Astrocyte (in vitro differentiated cells and primary cell): ENCODE measurements at regions not wholly inside any gene's neighbourhood (a gene's known extent, or its start where the extent isn't known, plus 50 kb on each side); places are given as distances from the start of the nearest gene placed in this dataset.

ENCODE experiments used
- CTCF ChIP-seq: IDR thresholded peaks from 2 replicates; pipeline ENCODE4 v1.5.1; 2011; ENCODE audit warnings: low read depth, mild to moderate bottlenecking, inconsistent platforms, low read length, moderate library complexity; ENCODE audit not compliant: insufficient read depth
- EZH2 ChIP-seq: IDR thresholded peaks from 2 replicates; pipeline ENCODE4 v1.6.1; 2012; ENCODE audit warnings: mild to moderate bottlenecking, low read length, inconsistent platforms; ENCODE audit not compliant: insufficient read depth

DNA sequence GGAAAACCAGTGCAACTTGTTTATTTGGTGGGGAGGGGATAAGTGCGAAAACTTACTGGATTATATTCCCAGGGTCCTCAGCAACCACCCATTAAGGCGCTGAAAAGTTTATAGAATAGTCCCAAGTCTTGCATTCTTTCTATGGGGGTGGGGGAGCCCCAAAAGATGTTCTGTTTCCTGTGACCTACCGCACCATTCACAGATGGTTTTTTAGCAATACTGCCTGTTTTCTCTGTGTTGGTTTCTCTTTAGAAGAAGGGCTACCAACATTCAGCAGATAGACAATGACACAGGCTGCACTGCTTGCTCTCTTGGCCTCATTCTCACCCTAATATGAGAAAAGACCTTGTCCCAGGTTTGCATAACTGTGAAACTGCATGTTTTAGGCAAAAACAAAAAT, 86.5 kb downstream of the FAM76B start:
- no peak for TF ChIP-seq EZH2
- TF ChIP-seq CTCF: no peak
